ENCODE measurements at regions not wholly inside any gene's neighbourhood (a gene's known extent, or its start where the extent isn't known, plus 50 kb on each side); places are given as distances from the start of the nearest gene placed in this dataset.
"Not testable (repeated sequence)": the region's sequence is repeated elsewhere in the genome, so short reads cannot be mapped to it uniquely, and the experiment has no call there.

- DNase-seq = no peak
Measured at GRCh38 chr15:45869034-45869668, 234.3 kb downstream of the SQOR start.

DNA sequence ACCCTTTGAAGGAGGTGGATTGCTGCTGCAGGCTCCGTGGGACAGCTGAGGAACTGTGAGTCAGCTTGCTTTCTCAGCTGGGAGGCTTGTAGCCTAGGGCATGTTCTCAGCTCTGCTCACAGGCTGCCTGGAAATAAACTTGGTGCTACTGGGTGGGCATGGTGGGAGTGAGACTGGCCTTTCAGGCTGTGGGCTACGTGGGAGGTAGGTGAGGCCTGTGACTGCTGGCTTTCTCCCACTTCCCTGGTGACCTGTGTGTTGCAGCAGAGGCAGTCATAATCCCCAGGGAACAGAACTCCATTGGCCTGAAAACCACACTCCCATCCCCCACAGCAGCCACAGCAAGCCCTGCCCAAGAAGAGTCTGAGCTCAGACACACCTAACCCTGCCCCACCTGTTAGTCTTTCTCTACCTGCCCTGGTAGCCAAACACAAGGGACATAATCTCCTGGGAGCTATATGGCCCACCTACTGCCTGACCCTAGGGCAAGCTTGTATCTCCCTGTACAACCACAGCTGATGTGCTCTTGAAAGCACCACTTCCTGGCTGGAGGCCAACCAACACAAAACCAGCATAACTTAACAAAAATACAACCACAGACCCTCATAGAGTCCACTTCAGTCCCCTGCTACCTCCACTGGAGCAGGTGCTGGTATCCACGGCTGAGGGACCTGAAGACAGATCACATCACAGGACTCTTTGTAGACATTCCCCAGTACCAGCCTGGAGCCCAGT is 236.5 kb downstream of the SQOR start:
- no peak for DNase-seq

- DNase-seq = no peak
Measured at GRCh38 chr15:45873781-45874180, 239.0 kb downstream of the SQOR start.

- not testable (repeated sequence) for DNase-seq
Measured at GRCh38 chr15:45874566-45874965, 239.7 kb downstream of the SQOR start.

DNA sequence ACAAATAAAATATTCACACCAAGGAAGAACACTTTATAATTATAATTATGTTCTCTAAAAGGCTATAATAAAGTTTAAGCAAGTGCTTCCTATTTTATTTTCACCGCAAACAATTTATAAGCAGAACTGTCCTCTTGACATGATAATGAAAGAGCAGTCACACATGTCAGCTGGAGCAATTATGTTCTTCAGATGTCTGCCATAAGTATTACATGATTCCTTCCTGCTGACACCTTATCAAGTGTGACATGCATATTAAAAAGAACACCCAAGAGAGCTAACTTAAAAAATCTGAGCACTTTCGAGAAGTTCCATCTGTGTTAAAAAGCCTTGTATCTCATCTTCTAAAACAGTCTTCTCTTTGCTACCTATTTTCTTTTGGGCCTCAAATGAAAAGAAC is 249.5 kb downstream of the SQOR start:
- DNase-seq = no peak

DNA sequence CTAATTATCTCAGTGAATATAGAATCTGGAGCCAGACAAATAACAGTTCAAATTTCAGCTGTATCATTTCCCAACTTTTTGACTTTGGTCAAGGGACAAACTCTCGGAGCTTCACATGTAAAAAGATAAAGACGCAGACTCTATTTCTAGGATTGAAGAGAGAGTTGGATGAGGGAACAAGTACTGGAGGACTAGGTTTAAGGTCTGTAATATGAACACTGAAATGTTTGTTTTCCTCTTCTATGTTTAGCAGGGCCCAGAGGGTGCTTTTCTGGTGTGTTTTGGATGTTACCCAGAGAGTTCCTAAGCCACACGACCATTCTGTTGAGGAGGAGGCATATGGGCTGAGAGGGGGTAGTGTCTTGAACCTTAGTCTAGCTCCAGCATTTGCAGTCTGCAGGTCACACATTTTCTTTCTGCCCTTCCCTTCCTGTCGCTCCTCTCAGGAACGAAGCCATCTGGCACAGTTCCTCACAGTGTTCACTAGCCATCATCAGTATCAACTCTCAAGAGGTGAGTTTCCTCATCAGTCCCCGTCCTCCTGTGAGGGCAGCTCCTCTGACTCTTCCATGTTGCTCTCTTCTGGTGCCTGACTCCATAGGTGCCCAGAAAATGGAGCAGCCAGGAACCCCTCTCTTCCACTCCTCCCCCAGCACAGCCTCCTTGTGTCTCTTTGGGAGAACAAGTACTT is 250.1 kb downstream of the SQOR start:
- no peak for DNase-seq

- DNase-seq = no peak
Measured at GRCh38 chr15:45885801-45886200, 251.0 kb downstream of the SQOR start.

DNA sequence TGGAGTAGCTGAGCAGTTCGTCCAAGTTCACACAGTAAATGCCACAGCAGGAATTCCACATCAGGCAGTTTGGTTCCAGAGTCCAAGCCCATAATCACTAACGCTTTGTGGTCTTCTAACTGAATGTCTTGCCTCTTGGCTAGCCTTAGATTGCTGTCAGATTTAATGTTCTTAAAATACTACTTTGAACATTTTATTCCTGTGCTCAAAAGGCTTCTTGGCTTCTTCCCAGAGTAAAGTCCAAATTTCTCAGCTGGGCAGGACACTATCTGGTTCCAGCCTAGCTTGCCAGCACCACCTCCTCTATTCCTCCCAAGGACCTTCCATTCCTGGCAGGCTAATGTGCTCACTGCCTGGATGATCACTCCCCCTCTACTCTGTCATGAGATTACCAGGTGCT is 256.9 kb downstream of the SQOR start:
- DNase-seq = no peak

DNA sequence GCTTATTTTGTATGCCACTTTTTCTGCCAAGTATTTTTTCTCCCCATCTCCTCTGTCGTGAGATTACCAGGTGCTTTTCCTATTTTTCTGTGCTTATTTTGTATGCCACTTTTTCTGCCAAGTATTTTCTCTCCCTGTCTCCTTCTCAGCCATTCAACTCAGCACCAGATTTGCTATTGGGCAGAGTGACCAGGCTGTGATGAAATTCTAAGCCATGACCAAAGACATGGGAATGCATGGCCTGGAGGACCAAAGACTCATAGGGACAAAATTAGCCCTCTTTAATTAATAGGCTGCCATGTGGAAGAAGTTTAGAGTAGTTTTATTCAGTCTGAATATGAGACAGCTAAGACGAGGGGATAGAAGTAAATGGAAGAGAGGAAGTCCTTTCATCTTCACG is 257.4 kb downstream of the SQOR start:
- DNase-seq = no peak

GRCh38 chr15:45903283-45903682 is 268.5 kb downstream of the SQOR start:
- DNase-seq = no peak

DNA sequence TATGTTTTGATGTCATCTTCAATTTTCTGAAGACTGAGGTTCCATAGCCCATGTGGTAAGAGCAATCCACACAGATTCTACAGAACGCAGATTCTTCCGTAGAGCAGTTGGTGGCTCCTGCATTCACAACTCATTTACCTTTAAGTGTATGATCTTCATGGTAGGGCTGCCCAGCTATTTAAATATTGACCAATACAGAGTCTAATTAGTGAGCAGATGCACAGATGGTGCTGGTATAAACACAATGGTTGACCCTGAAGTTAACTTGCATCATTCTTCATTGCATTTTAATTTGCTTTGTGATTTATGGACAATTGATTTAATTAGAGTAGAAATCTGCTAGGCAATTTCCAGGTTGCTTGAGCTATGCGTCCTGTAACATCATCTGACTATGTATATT is 269.2 kb downstream of the SQOR start:
- no peak for DNase-seq

- no peak for DNase-seq
Measured at GRCh38 chr15:45906230-45906629, 271.4 kb downstream of the SQOR start.

DNA sequence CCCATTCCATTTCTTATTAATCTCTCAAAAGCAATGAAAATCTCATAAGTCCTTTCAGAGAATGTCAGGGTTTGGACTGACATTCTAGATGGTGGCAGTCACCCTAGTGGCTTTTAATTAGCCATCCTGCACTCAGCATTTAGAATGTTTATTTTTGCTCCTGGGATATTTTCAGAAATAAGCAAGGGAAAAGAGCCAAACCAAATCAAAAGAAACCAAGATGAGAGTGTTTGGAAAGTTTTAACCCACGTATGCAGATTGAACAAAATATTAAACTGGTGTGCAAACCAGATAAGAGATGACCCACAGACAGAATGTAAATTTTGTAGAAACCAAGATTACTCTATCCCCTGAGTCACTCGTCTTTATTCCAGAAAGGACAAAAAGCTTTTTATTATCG is 275.8 kb downstream of the SQOR start:
- no peak for DNase-seq

DNA sequence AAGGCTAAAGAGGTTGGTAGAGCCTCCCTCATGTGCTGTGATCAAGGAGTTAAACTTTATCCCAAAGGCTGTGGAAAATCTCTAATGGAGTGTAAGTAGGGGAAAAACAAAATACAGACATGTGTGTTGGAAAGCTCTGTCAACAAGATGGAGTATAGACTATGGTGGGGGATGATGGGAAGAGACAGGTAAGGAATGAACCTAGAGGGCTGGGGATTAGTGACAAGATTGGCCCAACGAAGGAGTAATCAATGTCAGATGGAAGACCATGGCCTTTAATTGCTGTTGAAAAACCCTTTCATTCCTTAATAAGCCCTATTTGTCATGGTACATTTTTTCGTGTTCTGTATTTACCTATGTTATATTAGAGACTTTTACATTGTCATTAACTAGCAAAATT is 278.6 kb downstream of the SQOR start:
- no peak for DNase-seq

DNA sequence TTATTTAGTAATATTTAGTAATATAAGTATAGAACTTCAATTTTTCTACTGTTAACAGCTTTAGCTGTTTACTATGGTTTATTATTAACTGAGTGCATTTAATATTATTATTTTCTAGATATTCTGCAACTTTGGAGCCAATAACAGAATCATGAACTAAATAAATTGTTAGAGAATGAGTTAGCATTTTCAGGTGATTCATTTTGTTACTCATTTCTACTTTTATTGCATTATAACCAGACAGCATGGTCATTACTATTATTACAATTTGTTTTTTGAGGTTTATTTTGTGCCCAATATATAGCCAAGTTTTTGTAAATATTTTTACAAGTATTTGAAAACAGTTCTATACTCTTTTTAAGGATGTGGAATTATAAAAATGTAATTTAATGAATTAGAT is 279.6 kb downstream of the SQOR start:
- DNase-seq = no peak

- DNase-seq = no peak
Measured at GRCh38 chr15:45918839-45919238, 284.0 kb downstream of the SQOR start.

DNA sequence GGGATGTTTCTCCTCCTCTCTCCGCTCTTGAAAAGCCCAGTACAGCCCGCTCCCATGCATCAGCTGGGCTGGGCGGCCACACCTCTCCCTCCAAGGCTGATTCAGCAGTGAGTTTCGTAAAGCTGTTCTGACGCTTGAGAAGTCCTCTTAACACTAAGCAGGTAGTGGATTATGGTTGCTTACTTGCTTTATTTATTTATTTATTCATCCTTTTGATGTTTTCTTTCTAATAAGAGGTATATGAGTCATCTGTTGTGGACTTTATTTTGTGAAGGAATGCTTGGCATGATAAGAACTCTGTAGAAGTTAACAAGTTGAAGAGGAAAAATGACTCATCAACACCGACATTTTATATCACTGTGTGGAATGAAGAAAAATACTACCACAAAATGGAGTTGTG is 285.0 kb downstream of the SQOR start:
- DNase-seq = no peak

DNA sequence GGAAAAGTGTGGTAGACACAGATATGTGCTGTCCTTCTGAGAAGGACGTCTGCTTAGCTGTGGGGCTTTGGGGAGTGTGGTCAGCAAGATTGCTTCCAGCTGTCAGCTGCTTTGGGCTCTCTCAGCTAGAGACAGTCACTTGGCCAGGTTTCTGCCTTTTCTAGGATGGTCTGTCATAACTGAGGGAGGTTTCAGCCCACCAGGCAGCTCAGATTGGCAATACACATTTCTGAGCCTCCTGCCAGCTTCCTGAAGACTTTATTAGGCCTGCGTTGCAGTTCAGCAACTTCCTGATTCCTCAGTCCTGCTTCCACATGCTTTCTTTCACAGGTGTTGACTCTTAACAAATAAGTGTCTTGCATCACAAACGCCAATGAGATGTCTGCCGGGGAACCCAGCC is 286.5 kb downstream of the SQOR start:
- no peak for DNase-seq

- DNase-seq = no peak
Measured at GRCh38 chr15:45921978-45922377, 287.1 kb downstream of the SQOR start.

DNA sequence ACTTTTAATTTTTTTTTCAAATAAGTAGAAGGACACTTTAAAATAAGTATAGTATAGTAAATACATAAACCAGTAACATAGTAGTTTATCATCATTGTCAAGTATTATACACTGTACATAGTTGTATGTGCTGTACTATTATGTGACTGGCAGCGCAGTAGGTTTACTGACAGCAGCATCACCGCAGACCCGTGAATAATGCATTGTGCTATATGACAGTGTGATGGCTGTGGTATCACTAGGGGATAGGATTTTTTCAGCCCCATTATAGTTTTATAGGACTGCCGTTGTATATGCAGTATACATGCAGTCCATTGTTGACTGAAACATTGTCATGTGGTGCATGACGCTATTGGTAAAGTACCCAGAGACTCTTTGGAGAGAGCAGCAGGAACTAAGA is 306.5 kb downstream of the SQOR start:
- DNase-seq = no peak

GRCh38 chr15:45943240-45943639 is 308.4 kb downstream of the SQOR start:
- no peak for DNase-seq

GRCh38 chr15:45946111-45946510 is 311.3 kb downstream of the SQOR start:
- no peak for DNase-seq

DNA sequence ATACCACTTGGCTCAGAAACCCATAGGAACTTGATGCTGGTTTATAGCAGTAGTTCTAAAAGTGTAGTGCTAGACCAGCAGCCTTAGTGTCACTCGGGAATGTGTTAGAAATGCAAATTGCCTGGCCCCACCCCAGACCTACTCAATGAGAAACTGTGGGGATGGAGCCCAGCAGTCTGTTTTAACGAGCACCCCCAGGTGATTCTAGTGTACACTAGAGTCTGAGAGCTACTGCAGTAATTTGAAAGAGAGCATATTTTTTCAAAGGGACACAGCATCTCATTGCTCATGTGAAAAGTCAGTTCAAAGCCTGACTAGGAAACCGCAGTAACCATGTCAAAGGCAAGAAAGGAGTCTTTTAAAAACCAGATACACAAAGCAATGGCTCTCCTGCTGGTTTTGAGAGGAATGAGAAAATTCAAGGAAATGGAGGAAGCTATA is 313.4 kb downstream of the SQOR start:
- DNase-seq = no peak

- no peak for DNase-seq
Measured at GRCh38 chr15:45958924-45959323, 324.1 kb downstream of the SQOR start.

All from activated CD4-positive, alpha-beta T cell treated with anti-CD3 and anti-CD28 coated beads for 1 hour (primary cell).